GM11168 (cell line): ENCODE measurements at regions not wholly inside any gene's neighbourhood (a gene's known extent, or its start where the extent isn't known, plus 50 kb on each side); places are given as distances from the start of the nearest gene placed in this dataset.
"Not testable (repeated sequence)": the region's sequence is repeated elsewhere in the genome, so short reads cannot be mapped to it uniquely, and the experiment has no call there.

Experiments
- in situ Hi-C: fragments of 300-500 bp; cut with MboI; formaldehyde crosslinking; loops from one replicate; pipeline ENCODE4 v1.12.0; 2022; ENCODE audit warnings: low sequenced_read_pairs; ENCODE audit not compliant: unreplicated experiment

GRCh38 chr2:111667542-111668273 lies 216.3 kb downstream of the ANAPC1 start:
- in situ Hi-C loops: no loop called here

DNA sequence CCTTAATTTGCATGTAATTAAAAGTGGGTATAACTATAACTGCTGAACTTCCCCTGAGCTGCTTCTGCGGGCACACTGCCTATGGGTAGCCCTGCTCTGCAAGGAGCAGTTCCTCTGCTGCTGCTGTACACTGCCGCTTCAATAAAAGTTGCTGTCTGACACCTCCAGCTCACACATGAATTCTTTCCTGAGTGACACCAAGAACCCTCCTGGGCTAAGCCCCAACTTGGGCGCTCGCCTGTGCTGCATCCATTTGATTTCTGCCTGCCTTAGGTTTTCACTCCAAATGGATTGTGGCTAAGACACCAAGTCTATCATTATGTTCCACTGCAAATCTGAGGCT lies 215.7 kb downstream of the ANAPC1 start:
- in situ Hi-C loops: no loop called here

DNA sequence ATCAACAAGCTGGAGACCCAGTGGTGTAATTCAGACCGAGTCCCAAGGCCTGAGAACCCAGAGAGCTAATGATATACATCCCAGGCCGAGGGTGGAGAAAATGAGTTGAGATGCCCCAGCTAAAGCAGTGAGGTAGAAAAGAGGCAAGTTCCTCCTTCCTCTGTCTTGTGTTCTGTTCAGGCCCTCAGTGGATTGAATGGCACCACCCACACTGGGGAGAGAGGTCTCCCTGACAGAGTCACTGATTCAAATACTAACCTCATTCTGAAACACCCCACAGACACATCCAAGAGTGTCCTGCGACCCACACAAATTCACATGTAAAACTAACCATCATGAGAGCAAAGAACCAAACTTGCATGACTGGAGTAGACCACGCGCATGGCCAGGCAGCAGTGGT lies 215.3 kb downstream of the ANAPC1 start:
- in situ Hi-C loops: no loop called here

GRCh38 chr2:111669928-111670695 lies 213.9 kb downstream of the ANAPC1 start:
- in situ Hi-C loops: no loop called here

- in situ Hi-C loops: no loop called here
These were observed 213.2 kb downstream of the ANAPC1 start for GRCh38 chr2:111670776-111671175.

GRCh38 chr2:111671426-111672150 lies 212.4 kb downstream of the ANAPC1 start:
- in situ Hi-C loops: no loop called here

DNA sequence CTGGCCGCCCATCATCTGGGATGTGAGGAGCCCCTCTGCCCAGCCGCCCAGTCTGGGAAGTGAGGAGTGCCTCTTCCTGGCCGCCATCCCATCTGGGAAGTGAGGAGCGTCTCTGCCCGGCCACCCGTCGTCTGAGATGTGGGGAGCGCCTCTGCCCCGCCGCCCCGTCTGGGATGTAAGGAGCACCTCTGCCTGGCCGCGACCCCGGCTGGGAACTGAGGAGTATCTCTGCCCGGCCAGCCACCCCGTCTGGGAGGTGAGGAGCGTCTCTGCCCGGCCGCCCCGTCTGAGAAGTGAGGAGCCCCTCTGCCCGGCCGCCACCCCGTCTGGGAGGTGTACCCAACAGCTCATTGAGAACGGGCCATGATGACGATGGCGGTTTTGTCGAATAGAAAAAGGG lies 211.4 kb downstream of the ANAPC1 start:
- in situ Hi-C loops: not testable (repeated sequence)

DNA sequence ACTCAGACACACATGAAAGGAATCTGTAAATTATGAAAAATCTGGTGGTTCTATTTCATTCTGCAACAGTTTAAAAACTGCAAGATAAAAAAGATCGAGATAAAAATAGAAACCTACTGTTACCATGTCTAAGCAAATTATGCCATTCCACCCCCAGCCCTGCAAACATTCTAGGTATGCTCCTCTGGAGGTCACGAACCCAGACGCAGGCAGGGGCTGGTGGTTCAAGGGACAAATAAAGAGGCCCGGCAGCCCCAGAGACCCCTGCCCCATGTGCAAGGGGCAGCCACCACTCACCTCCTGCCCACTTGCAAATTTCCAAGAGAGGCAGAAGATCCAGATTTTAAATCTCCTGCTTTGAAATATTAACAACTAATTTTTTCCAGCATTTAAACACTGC lies 210.5 kb downstream of the ANAPC1 start:
- in situ Hi-C loops: no loop called here

- in situ Hi-C loops: loop anchor here (25.0 kb wide), 1 partner anchor 188 kb away; no protein-coding TSS in a partner anchor
These were observed 208.4 kb downstream of the ANAPC1 start for GRCh38 chr2:111675419-111676194.

- in situ Hi-C loops: loop anchor here (25.0 kb wide), 1 partner anchor 189 kb away; no protein-coding TSS in a partner anchor
These were observed 207.6 kb downstream of the ANAPC1 start for GRCh38 chr2:111676291-111676822.

DNA sequence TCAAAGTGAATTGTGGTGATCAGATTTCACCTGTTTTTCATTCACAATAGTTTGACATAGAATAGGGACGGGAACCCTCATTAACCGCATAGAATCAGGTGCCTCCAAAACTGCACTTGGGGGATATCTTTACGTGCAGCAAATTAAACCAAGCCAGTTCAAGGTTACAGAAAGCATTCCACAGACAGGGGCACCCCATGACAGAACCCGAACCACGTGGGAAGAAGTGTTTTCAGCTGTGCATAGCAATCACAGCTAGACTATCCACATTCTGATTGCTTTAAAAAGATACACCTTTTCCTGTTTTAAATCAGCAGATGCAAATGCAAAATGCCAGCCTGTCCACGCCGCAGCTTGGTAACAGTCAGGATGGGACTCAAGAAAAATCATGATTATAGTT lies 205.8 kb downstream of the ANAPC1 start:
- in situ Hi-C loops: loop anchor here (25.0 kb wide), 1 partner anchor 191 kb away; no protein-coding TSS in a partner anchor

GRCh38 chr2:111678651-111679050 lies 205.3 kb downstream of the ANAPC1 start:
- in situ Hi-C loops: loop anchor here (25.0 kb wide), 1 partner anchor 191 kb away; no protein-coding TSS in a partner anchor

DNA sequence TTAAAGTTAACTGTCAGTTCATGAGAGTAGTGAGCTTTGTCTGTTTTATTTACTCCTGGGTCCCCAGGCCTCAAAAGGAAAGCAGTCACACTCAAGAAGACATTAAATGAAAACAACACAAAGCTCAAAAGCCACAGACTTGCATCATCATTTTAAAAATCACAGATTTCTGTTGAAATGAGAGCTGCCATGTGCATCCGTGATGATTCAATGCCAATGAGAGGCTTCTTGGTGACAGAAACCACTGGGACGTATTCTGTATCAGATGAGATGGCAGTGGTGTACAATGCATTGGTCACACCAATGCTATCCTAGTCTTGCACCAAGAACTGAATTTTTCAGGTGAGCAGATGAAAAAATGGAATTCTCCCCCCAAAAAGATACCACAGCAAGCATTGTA lies 204.8 kb downstream of the ANAPC1 start:
- in situ Hi-C loops: loop anchor here (25.0 kb wide), 1 partner anchor 192 kb away; no protein-coding TSS in a partner anchor

- in situ Hi-C loops: loop anchor here (25.0 kb wide), 1 partner anchor 197 kb away; no protein-coding TSS in a partner anchor
These were observed 199.4 kb downstream of the ANAPC1 start for GRCh38 chr2:111684611-111685010.

DNA sequence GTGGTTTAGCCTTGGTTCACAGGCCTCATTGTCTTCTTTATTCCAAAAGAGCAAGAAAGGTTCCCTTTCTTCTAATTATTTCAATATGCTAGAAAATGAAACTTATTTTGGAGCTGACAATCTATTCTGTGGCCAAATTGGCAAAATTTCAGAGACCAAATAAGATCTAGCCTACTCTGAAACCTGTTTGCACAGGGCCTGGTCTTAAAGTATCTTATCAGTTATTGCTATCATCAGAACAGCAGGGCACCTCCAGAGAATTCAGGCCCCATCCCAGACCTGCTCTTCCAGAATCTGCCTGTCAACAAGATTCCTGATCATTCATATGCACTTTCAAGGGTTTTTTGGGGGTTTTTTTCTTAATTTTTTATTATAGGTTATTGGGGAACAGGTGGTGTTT lies 198.7 kb downstream of the ANAPC1 start:
- in situ Hi-C loops: loop anchor here (25.0 kb wide), 1 partner anchor 198 kb away; no protein-coding TSS in a partner anchor

DNA sequence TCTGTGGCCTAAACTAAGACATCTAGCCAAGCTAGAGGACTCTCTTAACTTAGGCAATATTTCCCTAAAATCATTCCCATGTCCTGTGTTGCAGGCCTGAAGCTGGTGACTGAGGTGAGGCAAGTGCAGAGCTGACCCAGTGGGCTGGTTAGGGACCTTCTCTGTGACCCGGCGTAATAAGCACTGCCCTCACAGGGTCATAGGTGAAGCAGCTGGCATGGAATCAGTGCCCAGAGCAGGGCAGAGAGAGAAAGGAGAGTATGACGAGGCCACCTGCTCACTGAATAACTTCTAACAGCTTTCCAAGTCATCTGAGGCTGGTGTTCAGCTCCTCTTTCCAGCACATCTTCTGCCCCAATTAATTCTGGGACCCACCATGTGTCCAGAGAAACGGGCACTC lies 197.0 kb downstream of the ANAPC1 start:
- in situ Hi-C loops: loop anchor here (25.0 kb wide), 1 partner anchor 200 kb away; no protein-coding TSS in a partner anchor

DNA sequence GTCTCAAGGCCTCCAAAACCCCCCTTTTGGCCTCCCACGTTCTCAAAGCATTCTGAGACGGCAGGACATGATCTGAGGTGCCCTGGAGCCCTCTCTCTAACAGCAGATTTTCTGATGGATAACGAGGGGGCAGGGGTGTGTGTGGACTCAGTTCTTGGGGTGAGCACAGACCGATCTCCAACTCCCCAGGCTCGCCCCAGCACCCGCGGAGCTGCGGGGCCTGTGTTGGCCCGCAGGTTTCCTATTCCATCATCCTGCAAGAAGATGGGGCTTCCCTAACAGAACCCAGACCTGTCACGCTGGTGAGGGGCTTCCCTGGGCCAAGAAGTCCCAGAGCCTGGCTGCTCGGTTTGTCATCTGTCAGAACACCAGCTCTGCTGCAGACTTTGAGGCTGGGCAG lies 196.1 kb downstream of the ANAPC1 start:
- in situ Hi-C loops: loop anchor here (25.0 kb wide), 1 partner anchor 201 kb away; no protein-coding TSS in a partner anchor

DNA sequence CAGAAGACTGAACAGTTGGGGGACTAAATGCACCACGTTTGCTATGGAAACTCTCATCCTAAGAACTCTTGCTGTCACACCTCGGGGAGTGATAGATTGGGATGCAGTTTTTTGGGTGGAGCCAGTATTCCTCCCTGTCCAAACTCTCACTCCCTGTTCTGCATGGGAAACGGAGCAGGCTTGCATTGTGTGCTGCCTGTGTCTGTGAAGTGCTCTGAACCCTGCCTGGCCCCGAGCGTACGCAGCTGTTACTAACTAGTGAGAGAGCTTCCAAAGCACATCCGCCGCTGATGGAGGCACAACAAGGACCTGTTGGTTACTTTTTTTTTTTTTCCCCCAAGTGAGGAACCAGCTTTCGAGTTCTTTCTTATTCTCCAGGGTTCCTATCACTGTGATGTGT lies 195.5 kb downstream of the ANAPC1 start:
- in situ Hi-C loops: loop anchor here (25.0 kb wide), 1 partner anchor 201 kb away; no protein-coding TSS in a partner anchor

DNA sequence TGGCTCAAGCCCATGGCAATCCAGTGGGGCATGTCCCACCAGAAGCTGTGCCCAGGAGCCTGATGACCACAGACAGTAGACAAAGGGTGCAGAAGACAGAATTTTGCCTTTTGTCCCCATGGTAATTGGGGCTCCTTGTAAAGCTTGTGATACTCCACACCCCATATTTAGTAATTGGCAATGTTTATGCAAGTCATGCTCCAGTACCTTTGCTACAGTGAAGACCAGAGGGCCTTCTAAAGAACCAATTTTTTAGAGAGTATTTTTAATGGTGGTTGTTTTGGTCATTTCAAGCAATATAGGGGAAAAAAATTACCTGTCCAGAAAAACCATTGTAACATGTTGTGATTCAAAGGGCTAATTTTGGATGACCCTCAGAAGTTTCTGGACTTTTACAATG lies 194.8 kb downstream of the ANAPC1 start:
- in situ Hi-C loops: loop anchor here (25.0 kb wide), 1 partner anchor 202 kb away; no protein-coding TSS in a partner anchor
